ENCODE measurements at regions not wholly inside any gene's neighbourhood (a gene's known extent, or its start where the extent isn't known, plus 50 kb on each side); places are given as distances from the start of the nearest gene placed in this dataset.

GRCh38 chr16:17529982-17530760, 59.4 kb upstream of the XYLT1 start:
- no peak for DNase-seq

- DNase-seq, result no peak
Measured at GRCh38 chr16:17526956-17527937, 56.5 kb upstream of the XYLT1 start.

- DNase-seq, result no peak
Measured at GRCh38 chr16:17524656-17525055, 53.9 kb upstream of the XYLT1 start.

GRCh38 chr16:17520561-17520960, 49.8 kb upstream of the XYLT1 start:
- DNase-seq, result no peak
